Suppressor macrophage treated with lipopolysaccharide for 1 hour (primary cell): ENCODE measurements at regions not wholly inside any gene's neighbourhood (a gene's known extent, or its start where the extent isn't known, plus 50 kb on each side); places are given as distances from the start of the nearest gene placed in this dataset.
"Not testable (repeated sequence)": the region's sequence is repeated elsewhere in the genome, so short reads cannot be mapped to it uniquely, and the experiment has no call there.

ENCODE experiments used
- DNase-seq, 3 donors: peaks; one replicate each; pipeline ENCODE4 v3.0.0-alpha.2; 2020 to 2022

- DNase-seq: no peak
These were observed 50.0 kb upstream of the RASGRP1 start for GRCh38 chr15:38614621-38615020.

GRCh38 chr15:38617831-38618230, 53.2 kb upstream of the RASGRP1 start:
- no peak for DNase-seq

- no peak for DNase-seq
These were observed 53.8 kb upstream of the RASGRP1 start for GRCh38 chr15:38618242-38618955.

GRCh38 chr15:38620098-38620497, 55.5 kb upstream of the RASGRP1 start:
- no peak for DNase-seq

GRCh38 chr15:38620851-38621594, 56.4 kb upstream of the RASGRP1 start:
- no peak for DNase-seq

DNA sequence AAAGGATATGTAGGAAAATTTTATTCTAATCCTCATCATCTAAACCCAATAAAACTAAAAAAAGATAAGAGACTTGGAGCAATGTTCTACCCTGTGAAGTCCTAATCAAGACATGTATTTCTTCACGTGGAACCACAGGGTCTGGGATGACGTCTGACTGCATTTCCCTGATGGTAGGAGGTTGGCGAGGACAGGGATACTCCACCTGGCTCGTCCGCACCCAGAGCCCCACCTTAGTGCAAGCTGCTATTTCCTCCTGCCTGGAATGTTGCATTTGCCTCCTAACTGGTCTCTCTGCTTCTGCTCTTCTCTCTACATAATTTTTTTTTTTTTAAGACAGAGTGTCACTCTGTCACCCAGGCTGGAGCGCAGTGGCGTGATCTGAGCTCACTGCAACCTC, 57.7 kb upstream of the RASGRP1 start:
- no peak for DNase-seq

- no peak for DNase-seq
These were observed 58.3 kb upstream of the RASGRP1 start for GRCh38 chr15:38622908-38623307.

DNA sequence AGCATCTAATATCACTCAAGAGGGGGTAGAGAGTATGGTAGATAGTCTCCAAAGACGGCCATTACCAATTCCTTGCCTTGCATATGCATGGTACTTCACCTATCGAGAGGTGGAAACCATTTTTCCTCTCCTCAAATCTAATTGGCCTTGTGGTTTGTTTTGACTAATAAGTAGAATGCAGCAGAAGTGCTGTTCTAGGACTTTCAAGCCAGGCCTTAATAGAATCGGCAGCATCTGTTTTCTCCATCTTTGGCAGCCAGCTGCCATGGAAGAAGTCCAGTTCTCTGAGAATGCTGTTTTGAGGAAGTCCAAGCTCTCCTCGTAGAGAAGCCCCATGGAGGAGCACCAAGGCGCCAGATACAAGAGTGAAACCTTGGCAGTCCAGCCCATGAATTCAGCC, 59.1 kb upstream of the RASGRP1 start:
- no peak for DNase-seq

- DNase-seq: peak; percentile 85 to 94 (median 92)
These were observed 59.9 kb upstream of the RASGRP1 start for GRCh38 chr15:38624244-38625205.

GRCh38 chr15:38625886-38626285, 61.3 kb upstream of the RASGRP1 start:
- no peak for DNase-seq

- peak; percentile 68 to 71 (median 70) for DNase-seq
These were observed 61.9 kb upstream of the RASGRP1 start for GRCh38 chr15:38626443-38627050.

GRCh38 chr15:38627689-38628277, 63.2 kb upstream of the RASGRP1 start:
- DNase-seq: no peak

DNA sequence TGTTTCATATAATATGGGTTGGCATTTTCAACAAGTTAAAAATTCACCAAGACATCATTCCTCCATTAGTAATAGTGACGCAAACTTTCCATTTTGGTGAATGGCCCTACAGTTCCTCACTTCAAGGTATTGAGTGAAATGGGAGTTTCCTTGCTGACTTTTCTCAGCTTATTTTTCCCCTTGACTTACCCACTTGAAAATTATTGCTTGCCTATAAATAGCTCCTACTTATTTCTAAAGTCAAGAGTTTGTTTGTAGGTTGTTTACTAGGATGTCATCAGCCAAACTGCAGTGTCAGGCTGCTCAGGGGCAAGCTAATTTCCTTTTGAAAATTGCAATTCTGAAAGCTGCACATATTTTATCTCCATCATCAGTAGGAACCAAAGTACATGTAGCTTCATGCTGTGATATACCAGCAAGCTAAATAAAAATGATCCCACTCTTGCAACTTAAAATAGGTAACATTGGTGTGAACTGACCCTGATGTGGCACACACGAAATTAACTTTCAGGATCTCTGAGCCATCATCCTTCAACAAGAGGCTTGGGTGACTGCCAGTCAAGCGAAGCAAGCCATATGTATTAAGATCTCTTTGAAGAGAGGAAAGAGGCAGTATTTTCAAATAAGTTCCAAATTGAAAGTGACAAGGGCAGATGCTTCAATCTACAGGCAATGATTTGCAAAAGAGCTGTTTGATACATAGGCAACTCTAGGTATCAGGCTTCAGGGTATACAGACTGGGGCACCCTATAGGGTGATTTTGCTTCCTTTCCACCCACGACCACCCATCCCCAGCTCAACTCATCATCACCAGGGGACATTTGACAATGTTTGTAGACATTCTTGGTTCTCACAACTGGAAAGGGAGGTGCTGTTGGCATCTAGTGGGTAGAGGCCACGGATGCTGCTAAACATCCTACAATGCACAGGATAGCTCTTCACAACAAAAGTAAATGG, 66.8 kb upstream of the RASGRP1 start:
- peak; percentile 75 to 91 (median 84) for DNase-seq

- DNase-seq: no peak
These were observed 70.6 kb upstream of the RASGRP1 start for GRCh38 chr15:38635170-38635569.

GRCh38 chr15:38636597-38636996, 72.0 kb upstream of the RASGRP1 start:
- DNase-seq: peak; percentile 74 to 86 (median 79)

DNA sequence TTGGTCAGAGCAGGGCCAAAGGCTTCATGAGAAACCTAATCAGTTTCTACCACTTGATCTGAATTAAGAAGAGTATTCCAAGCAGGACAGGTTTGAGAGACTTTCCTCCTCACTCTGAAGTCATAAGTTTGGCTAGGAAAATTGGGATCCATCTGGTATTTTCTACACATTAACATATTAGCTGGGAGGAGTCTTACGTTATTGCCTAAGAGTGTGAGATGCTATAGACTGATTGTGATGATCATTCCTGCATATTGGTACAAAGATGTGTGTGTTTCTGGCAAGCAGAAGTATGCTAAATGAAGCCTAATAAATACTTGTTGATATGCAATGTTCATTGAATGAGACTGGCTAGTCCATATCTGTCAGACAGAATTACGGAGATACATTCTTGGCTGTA, 73.5 kb upstream of the RASGRP1 start:
- DNase-seq: no peak

DNA sequence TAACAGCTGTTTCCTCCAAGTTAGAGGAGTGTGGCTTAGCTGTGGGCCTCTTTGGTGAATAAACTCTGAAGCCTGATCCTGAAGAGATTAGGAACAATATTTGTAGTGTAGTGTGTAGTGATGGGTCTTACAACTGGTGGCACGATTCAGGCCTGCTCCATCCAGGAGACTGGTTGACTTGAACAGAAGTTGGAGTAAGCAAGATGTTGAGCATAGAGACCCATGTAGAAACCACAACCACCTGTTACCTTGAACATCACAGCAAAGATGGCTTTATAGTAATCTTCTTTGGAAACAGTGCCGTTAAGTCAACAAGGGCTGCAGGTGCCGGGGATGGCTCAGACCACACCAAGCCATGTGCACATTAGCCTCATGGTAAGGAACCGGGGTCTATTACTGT, 74.2 kb upstream of the RASGRP1 start:
- no peak for DNase-seq

DNA sequence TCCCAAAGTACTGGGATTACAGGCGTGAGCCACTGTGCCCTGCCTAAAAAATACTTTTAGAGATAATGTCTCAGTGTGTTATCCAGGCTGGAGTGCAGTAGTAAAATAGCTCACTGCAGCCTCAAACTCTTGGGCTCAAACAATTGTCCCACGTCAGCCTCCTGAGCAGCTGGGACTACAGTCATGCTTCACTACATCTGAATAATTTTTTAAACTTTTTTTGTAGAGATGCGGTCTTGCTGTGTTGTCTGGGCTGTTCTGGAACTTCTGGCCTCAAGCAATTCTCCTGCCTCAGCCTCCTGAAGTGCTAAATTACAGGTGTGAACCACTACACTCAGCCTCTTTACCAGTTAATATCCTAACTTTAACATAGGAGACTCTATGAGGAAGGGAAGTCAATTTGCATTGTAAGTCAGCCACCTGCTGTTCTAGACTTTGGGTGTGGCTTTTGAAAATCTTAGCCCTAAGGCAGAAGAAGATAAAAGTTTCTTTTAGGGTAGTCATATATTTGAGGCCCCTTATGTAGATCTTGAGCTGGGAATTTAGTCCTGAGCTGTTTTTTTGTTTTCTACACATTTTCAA, 78.2 kb upstream of the RASGRP1 start:
- no peak for DNase-seq

DNA sequence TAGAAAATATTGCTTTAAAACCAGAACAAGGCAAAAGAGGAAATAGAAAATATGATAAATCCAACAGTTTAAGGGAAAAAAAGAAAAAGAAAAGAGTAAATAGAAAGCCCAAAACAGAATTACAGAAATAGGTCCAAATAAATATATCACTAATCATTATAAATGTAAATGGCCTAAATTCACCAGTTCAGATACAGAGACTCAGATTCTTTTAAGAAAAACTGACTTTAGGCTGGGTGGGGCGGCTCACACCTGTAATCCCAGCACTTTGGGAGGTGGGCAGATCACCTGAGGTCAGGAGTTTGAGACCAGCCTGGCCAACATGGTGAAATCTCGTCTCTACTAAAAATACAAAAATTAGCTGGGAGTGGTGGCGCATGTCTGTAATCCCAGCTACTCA, 79.7 kb upstream of the RASGRP1 start:
- not testable (repeated sequence) for DNase-seq

- DNase-seq: no peak
These were observed 82.1 kb upstream of the RASGRP1 start for GRCh38 chr15:38646716-38647115.

- DNase-seq: peak in 1 of 3 donors; percentile 34
These were observed 83.1 kb upstream of the RASGRP1 start for GRCh38 chr15:38647683-38648082.
